H1 (cell line): ENCODE measurements at regions not wholly inside any gene's neighbourhood (a gene's known extent, or its start where the extent isn't known, plus 50 kb on each side); places are given as distances from the start of the nearest gene placed in this dataset.

Source experiments
- CHD2 ChIP-seq: IDR thresholded peaks from 2 replicates; pipeline ENCODE4 v1.6.1; 2012; ENCODE audit warnings: low read length, improper control_type of control experiment
- KDM4A ChIP-seq: IDR thresholded peaks from one replicate; pipeline ENCODE4 v1.7.1; 2012; ENCODE audit warnings: low read depth, mild to moderate bottlenecking, moderate library complexity, low read length, inconsistent platforms; ENCODE audit not compliant: severe bottlenecking
- POU5F1 ChIP-seq: IDR thresholded peaks from 2 replicates; pipeline ENCODE4 v1.6.1; 2011; ENCODE audit warnings: low read depth, mild to moderate bottlenecking, low read length, moderate library complexity
- RNF2 ChIP-seq: fragments of 200-900, 300-1000 bp; sonication (generic); IDR thresholded peaks from 2 replicates; pipeline ENCODE4 v1.7.1; 2016; ENCODE audit warnings: borderline replicate concordance, low read depth, mild to moderate bottlenecking, antibody characterized with exemption, low read length; ENCODE audit not compliant: poor library complexity, severe bottlenecking; ENCODE audit errors: missing control alignments
- SP1 ChIP-seq: IDR thresholded peaks from 2 replicates; pipeline ENCODE4 v1.6.1; 2011; ENCODE audit warnings: low read depth, low read length
- TF ChIP-seq, protein P1 (sequence below): fragments of 300-600 bp; sonication (generic); IDR thresholded peaks from 2 replicates; pipeline ENCODE4 v1.7.1; 2012; ENCODE audit warnings: low read length, moderate library complexity, mild to moderate bottlenecking, inconsistent platforms; ENCODE audit not compliant: insufficient replicate concordance
- TF ChIP-seq, protein P2 (sequence below): IDR thresholded peaks from 2 replicates; pipeline ENCODE4 v1.6.1; 2012; ENCODE audit warnings: inconsistent platforms

DNA sequence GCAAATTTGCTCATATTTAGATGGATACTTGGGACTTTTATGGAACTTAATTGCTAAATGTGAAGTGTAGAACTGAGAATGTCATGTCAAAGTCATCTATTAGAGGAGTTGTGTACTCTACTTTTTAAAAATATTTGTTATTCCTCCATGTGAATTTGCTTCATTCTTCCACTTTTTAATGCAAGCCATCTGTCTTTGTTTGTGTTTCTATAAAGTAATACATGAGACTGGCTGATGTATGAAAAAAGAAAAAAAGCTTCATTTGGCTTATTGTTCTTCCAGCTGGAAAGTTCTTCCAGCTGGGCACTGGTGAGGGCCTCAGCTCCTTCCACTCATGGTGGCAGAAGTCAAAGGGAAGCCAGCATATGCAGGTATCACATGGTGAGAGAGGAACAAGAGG lies 114.6 kb upstream of the GRID2 start (continued):
- TF ChIP-seq, protein P1, sequence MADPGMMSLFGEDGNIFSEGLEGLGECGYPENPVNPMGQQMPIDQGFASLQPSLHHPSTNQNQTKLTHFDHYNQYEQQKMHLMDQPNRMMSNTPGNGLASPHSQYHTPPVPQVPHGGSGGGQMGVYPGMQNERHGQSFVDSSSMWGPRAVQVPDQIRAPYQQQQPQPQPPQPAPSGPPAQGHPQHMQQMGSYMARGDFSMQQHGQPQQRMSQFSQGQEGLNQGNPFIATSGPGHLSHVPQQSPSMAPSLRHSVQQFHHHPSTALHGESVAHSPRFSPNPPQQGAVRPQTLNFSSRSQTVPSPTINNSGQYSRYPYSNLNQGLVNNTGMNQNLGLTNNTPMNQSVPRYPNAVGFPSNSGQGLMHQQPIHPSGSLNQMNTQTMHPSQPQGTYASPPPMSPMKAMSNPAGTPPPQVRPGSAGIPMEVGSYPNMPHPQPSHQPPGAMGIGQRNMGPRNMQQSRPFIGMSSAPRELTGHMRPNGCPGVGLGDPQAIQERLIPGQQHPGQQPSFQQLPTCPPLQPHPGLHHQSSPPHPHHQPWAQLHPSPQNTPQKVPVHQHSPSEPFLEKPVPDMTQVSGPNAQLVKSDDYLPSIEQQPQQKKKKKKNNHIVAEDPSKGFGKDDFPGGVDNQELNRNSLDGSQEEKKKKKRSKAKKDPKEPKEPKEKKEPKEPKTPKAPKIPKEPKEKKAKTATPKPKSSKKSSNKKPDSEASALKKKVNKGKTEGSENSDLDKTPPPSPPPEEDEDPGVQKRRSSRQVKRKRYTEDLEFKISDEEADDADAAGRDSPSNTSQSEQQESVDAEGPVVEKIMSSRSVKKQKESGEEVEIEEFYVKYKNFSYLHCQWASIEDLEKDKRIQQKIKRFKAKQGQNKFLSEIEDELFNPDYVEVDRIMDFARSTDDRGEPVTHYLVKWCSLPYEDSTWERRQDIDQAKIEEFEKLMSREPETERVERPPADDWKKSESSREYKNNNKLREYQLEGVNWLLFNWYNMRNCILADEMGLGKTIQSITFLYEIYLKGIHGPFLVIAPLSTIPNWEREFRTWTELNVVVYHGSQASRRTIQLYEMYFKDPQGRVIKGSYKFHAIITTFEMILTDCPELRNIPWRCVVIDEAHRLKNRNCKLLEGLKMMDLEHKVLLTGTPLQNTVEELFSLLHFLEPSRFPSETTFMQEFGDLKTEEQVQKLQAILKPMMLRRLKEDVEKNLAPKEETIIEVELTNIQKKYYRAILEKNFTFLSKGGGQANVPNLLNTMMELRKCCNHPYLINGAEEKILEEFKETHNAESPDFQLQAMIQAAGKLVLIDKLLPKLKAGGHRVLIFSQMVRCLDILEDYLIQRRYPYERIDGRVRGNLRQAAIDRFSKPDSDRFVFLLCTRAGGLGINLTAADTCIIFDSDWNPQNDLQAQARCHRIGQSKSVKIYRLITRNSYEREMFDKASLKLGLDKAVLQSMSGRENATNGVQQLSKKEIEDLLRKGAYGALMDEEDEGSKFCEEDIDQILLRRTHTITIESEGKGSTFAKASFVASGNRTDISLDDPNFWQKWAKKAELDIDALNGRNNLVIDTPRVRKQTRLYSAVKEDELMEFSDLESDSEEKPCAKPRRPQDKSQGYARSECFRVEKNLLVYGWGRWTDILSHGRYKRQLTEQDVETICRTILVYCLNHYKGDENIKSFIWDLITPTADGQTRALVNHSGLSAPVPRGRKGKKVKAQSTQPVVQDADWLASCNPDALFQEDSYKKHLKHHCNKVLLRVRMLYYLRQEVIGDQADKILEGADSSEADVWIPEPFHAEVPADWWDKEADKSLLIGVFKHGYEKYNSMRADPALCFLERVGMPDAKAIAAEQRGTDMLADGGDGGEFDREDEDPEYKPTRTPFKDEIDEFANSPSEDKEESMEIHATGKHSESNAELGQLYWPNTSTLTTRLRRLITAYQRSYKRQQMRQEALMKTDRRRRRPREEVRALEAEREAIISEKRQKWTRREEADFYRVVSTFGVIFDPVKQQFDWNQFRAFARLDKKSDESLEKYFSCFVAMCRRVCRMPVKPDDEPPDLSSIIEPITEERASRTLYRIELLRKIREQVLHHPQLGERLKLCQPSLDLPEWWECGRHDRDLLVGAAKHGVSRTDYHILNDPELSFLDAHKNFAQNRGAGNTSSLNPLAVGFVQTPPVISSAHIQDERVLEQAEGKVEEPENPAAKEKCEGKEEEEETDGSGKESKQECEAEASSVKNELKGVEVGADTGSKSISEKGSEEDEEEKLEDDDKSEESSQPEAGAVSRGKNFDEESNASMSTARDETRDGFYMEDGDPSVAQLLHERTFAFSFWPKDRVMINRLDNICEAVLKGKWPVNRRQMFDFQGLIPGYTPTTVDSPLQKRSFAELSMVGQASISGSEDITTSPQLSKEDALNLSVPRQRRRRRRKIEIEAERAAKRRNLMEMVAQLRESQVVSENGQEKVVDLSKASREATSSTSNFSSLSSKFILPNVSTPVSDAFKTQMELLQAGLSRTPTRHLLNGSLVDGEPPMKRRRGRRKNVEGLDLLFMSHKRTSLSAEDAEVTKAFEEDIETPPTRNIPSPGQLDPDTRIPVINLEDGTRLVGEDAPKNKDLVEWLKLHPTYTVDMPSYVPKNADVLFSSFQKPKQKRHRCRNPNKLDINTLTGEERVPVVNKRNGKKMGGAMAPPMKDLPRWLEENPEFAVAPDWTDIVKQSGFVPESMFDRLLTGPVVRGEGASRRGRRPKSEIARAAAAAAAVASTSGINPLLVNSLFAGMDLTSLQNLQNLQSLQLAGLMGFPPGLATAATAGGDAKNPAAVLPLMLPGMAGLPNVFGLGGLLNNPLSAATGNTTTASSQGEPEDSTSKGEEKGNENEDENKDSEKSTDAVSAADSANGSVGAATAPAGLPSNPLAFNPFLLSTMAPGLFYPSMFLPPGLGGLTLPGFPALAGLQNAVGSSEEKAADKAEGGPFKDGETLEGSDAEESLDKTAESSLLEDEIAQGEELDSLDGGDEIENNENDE = no peak
- TF ChIP-seq SP1 = no peak
- TF ChIP-seq, protein P2, sequence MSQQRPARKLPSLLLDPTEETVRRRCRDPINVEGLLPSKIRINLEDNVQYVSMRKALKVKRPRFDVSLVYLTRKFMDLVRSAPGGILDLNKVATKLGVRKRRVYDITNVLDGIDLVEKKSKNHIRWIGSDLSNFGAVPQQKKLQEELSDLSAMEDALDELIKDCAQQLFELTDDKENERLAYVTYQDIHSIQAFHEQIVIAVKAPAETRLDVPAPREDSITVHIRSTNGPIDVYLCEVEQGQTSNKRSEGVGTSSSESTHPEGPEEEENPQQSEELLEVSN = no peak
- no peak for TF ChIP-seq CHD2
- TF ChIP-seq POU5F1 = no peak
- TF ChIP-seq RNF2 = no peak
- TF ChIP-seq KDM4A = no peak
